ENCODE measurements at regions not wholly inside any gene's neighbourhood (a gene's known extent, or its start where the extent isn't known, plus 50 kb on each side); places are given as distances from the start of the nearest gene placed in this dataset.

DNA sequence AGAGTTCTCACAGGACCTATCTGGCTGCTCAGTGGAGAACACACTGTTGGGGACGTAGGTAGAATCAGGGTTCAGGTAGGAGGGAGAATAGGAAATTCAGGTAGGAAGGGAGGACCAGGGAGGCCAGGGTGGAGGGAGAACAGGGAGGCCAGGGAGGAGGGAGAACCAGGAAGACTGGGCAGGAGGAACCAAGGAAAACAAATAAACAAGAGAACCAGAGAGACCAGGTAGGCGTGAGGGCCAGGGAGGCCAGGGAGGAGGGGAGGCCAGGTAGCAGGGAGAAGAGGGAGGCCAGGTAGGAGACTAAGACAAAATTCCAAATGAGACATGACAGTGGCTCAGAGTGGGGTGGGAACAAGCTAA, 337.6 kb downstream of the EIPR1 start:
- H3K9ac ChIP-seq = no peak overlapping the region
- H3K9me3 ChIP-seq (ENCODE audit: low read depth) = no peaks in the 10 kb centered on the region
- H3K9me3 Mint-ChIP-seq = peaks cover 9% of the 10 kb centered on the region

DNA sequence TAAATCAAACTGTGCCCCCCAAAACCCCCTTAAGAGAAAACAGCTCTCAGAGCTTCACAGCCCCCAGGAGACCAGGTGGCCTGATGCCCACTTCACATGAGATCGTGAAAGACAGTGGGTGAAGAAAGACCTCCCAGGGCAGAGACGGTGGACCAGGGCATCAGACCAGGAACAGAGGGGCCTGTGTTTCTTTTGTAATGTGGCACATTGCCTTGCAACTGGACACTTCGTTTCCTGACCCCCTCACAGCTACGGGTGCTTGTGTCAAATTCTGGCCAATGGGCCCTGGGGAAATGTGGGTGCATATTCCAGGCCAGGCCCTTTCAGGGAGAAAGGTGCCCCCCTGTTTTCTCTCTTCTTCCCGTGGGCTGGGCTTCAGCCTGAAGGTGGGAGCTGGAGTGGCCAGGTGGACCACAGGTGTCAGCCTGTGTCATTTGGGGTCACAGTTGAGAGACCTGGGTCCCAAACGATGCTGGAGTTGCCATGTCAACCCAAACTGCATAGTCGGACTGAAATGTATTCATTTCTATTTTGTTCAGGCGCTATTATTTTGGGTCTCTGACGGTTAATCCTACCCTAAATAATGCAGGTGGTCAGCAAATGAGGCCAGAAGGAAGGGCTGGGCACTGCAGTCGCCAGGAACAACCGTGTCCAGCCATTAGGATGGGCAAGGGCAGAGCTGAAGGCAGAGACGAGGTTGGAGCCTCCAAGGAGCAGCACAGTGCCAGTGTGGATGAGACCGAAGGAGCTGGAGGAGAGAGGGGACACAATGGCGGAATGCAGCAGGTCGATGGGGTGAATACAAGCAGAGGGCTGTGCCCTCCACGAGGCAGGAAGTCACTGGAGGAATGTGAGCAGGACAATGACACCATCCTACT, 338.2 kb downstream of the EIPR1 start:
- Histone ChIP-seq H3F3A (ENCODE audit: low read depth) (no peaks in the 10 kb centered on the region), H3K4me3 (no peak overlapping the region), H3K79me2 (ENCODE audit: low read depth) (no peaks in the 10 kb centered on the region), H3K4me2 (no peak overlapping the region), H3K27me3 (no peaks in the 10 kb centered on the region), H3K36me3 (no peaks in the 10 kb centered on the region), H3K27ac (no peak overlapping the region), H4K20me1 (ENCODE audit: low read depth) (no peaks in the 10 kb centered on the region), H3K9ac (no peak overlapping the region), H3K4me1 (no peaks in the 10 kb centered on the region), H2AFZ (replicated peaks) (no peak overlapping the region), H3K9me3 (ENCODE audit: low read depth) (no peaks in the 10 kb centered on the region)
- Mint-ChIP-seq H3K9me3 (peaks cover 9% of the 10 kb centered on the region), H3K36me3 (peaks cover 3% of the 10 kb centered on the region), H3K4me1 (peaks cover 17% of the 10 kb centered on the region), H3K27me3 (ENCODE audit: insufficient read depth, low read depth) (peaks cover 16% of the 10 kb centered on the region), H3K4me3 (no peak overlapping the region), H3K27ac (peak overlapping the region; percentile 81)
- no peak for DNase-seq (ENCODE audit: low spot score)
- TF ChIP-seq CTCF (IDR thresholded peaks at IDR 0.05) = no peak
- no peak for TF ChIP-seq EZH2 (IDR thresholded peaks at IDR 0.05)
- no peak for TF ChIP-seq EZH2phosphoT487 (IDR thresholded peaks at IDR 0.05)

More for the DNA sequence above, 337.6 kb downstream of the EIPR1 start:
- TF ChIP-seq EZH2phosphoT487 (IDR thresholded peaks at IDR 0.05) (no peak), CTCF (IDR thresholded peaks at IDR 0.05) (no peak), EZH2 (IDR thresholded peaks at IDR 0.05) (no peak)
- Histone ChIP-seq H3K4me2 (no peak overlapping the region), H3K27me3 (no peaks in the 10 kb centered on the region), H3K79me2 (ENCODE audit: low read depth) (no peaks in the 10 kb centered on the region), H4K20me1 (ENCODE audit: low read depth) (no peaks in the 10 kb centered on the region), H2AFZ (replicated peaks) (no peak overlapping the region), H3K4me1 (no peaks in the 10 kb centered on the region), H3F3A (ENCODE audit: low read depth) (no peaks in the 10 kb centered on the region), H3K27ac (no peak overlapping the region), H3K36me3 (no peaks in the 10 kb centered on the region), H3K4me3 (no peak overlapping the region)
- Mint-ChIP-seq H3K27me3 (ENCODE audit: insufficient read depth, low read depth) (peaks cover 16% of the 10 kb centered on the region), H3K4me3 (no peak overlapping the region), H3K27ac (peak overlapping the region; percentile 81), H3K4me1 (peaks cover 17% of the 10 kb centered on the region), H3K36me3 (peaks cover 3% of the 10 kb centered on the region)
- no peak for DNase-seq (ENCODE audit: low spot score)

DNA sequence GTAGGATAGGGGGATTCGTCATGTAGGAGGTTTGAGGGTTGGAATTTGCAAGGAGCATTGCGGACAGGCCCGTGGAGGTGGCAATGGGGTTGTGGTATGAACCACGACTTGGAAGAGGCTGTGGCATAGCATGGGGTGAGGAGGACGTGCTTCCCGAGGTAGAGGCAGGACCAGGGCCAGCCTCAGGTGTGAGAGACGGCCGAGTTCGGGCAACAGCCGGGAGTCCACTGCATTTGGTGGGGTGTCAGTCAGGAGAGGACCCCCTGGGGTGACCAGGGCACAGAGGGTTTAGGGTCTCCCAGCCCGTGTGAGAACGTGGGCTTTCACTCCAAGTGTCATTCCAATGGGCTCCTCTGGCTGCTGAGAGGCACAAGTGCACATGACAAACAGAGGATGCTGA, 339.0 kb downstream of the EIPR1 start:
- Mint-ChIP-seq H3K4me3 (no peak overlapping the region), H3K27ac (no peak overlapping the region), H3K9me3 (peaks cover 9% of the 10 kb centered on the region), H3K27me3 (ENCODE audit: insufficient read depth, low read depth) (peaks cover 14% of the 10 kb centered on the region), H3K36me3 (peaks cover 3% of the 10 kb centered on the region), H3K4me1 (peaks cover 13% of the 10 kb centered on the region)
- Histone ChIP-seq H2AFZ (replicated peaks) (no peak overlapping the region), H3K4me2 (no peak overlapping the region), H3K27ac (no peak overlapping the region), H3K4me1 (no peaks in the 10 kb centered on the region), H4K20me1 (ENCODE audit: low read depth) (no peaks in the 10 kb centered on the region), H3K27me3 (no peaks in the 10 kb centered on the region), H3K4me3 (no peak overlapping the region), H3K79me2 (ENCODE audit: low read depth) (no peaks in the 10 kb centered on the region), H3K9ac (no peak overlapping the region), H3F3A (ENCODE audit: low read depth) (no peaks in the 10 kb centered on the region), H3K36me3 (no peaks in the 10 kb centered on the region), H3K9me3 (ENCODE audit: low read depth) (no peaks in the 10 kb centered on the region)
- DNase-seq (ENCODE audit: low spot score) = no peak
- TF ChIP-seq CTCF (IDR thresholded peaks at IDR 0.05) (no peak), EZH2phosphoT487 (IDR thresholded peaks at IDR 0.05) (no peak), EZH2 (IDR thresholded peaks at IDR 0.05) (no peak)
